BLaER1 (cell line): ENCODE measurements at regions not wholly inside any gene's neighbourhood (a gene's known extent, or its start where the extent isn't known, plus 50 kb on each side); places are given as distances from the start of the nearest gene placed in this dataset.
"Not testable (repeated sequence)": the region's sequence is repeated elsewhere in the genome, so short reads cannot be mapped to it uniquely, and the experiment has no call there.

Source experiments
- H3K27ac ChIP-seq: shearing (Covaris generic); formaldehyde crosslinking; 2 replicates; pipeline ENCODE4 v1.8.1; 2022
- H3K27me3 ChIP-seq: shearing (Covaris generic); formaldehyde crosslinking; 2 replicates; pipeline ENCODE4 v1.8.1; 2022
- H3K36me3 ChIP-seq: shearing (Covaris generic); formaldehyde crosslinking; 2 replicates; pipeline ENCODE4 v1.8.1; 2022
- H3K4me1 ChIP-seq: shearing (Covaris generic); formaldehyde crosslinking; 2 replicates; pipeline ENCODE4 v1.8.1; 2022
- H3K4me2 ChIP-seq: shearing (Covaris generic); formaldehyde crosslinking; 2 replicates; pipeline ENCODE4 v1.8.1; 2022
- H3K4me3 ChIP-seq: shearing (Covaris generic); formaldehyde crosslinking; 2 replicates; pipeline ENCODE4 v1.8.1; 2022
- H3K9ac ChIP-seq: shearing (Covaris generic); formaldehyde crosslinking; 2 replicates; pipeline ENCODE4 v1.8.1; 2022
- H3K9me3 ChIP-seq: shearing (Covaris generic); formaldehyde crosslinking; 2 replicates; pipeline ENCODE4 v1.8.1; 2022
- H4K20me1 ChIP-seq: shearing (Covaris generic); formaldehyde crosslinking; 2 replicates; pipeline ENCODE4 v1.8.1; 2022
- Cebpa-rat ChIP-seq: shearing (Covaris generic); IDR thresholded peaks from 2 replicates; pipeline ENCODE4 v1.8.1; 2022

DNA sequence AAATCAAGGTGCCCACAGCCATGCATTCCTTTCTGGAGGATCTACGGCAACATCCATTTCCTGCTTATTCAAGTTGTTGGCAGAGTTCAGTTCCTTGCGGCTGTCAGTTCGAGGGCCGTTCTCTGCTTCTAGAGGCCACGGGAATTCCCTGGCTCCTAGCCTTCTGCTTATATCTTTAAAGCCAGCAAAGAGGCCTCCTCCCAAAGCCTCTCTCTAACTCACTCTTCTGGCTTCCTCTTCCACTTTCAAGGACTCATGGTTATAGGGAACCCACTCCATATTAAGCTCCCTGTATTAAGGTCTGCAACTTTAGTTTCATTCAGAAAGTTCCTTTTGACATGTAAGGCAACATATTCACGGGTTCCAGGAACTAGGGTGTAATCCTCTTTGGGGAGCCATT is 150.1 kb upstream of the RMP24 start:
- no peak overlapping the region for H3K4me3 ChIP-seq
- H4K20me1 ChIP-seq = no peaks in the 10 kb centered on the region
- no peak overlapping the region for H3K4me2 ChIP-seq

GRCh38 chr18:35826477-35826876 is 146.0 kb upstream of the RMP24 start:
- H3K27ac ChIP-seq = no peak overlapping the region
- no peak for TF ChIP-seq Cebpa-rat

More for the DNA sequence above, 150.1 kb upstream of the RMP24 start:
- Histone ChIP-seq H3K9ac (no peak overlapping the region), H3K27me3 (no peaks in the 10 kb centered on the region), H3K9me3 (no peaks in the 10 kb centered on the region), H3K27ac (no peak overlapping the region), H3K4me1 (no peaks in the 10 kb centered on the region), H3K36me3 (no peaks in the 10 kb centered on the region)
- TF ChIP-seq Cebpa-rat = no peak

GRCh38 chr18:35827275-35827902 is 145.1 kb upstream of the RMP24 start:
- Histone ChIP-seq H3K36me3 (no peaks in the 10 kb centered on the region), H3K4me1 (no peaks in the 10 kb centered on the region), H3K27me3 (no peaks in the 10 kb centered on the region), H4K20me1 (no peaks in the 10 kb centered on the region), H3K9ac (no peak overlapping the region), H3K27ac (no peak overlapping the region), H3K9me3 (peaks cover 22% of the 10 kb centered on the region), H3K4me3 (no peak overlapping the region), H3K4me2 (no peak overlapping the region)
- no peak for TF ChIP-seq Cebpa-rat

More at GRCh38 chr18:35826477-35826876, 146.0 kb upstream of the RMP24 start:
- Histone ChIP-seq H3K9me3 (peaks cover 13% of the 10 kb centered on the region), H3K4me1 (no peaks in the 10 kb centered on the region), H3K27me3 (no peaks in the 10 kb centered on the region), H3K4me2 (no peak overlapping the region), H3K4me3 (no peak overlapping the region), H3K9ac (no peak overlapping the region), H4K20me1 (no peaks in the 10 kb centered on the region), H3K36me3 (no peaks in the 10 kb centered on the region)

DNA sequence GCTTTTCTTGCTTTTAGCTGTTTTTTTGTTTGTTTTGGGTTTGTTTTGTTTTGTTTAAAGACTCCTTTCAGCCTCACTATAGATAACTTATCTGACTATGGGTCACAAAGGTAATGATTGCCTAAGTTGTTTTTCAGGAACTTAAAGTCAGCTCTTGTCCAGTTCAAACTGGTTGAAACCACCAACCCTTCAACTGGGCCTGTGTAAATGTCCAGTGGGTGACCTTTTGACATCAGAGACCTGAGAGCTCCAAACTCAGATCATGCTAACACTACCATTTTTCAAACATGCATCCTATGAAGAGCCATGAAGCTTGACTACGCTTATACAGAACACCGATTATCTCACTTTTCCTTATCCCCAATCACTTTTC is 144.6 kb upstream of the RMP24 start:
- no peak overlapping the region for H3K4me2 ChIP-seq
- no peak for TF ChIP-seq Cebpa-rat
- no peak overlapping the region for H3K27ac ChIP-seq
- no peaks in the 10 kb centered on the region for H3K4me1 ChIP-seq
- no peaks in the 10 kb centered on the region for H4K20me1 ChIP-seq
- no peak overlapping the region for H3K9ac ChIP-seq
- no peak overlapping the region for H3K4me3 ChIP-seq
- H3K36me3 ChIP-seq = no peaks in the 10 kb centered on the region
- H3K27me3 ChIP-seq = no peaks in the 10 kb centered on the region
- peaks cover 27% of the 10 kb centered on the region for H3K9me3 ChIP-seq

GRCh38 chr18:35828591-35828990 is 143.9 kb upstream of the RMP24 start:
- Histone ChIP-seq H4K20me1 (no peaks in the 10 kb centered on the region), H3K4me3 (no peak overlapping the region), H3K4me2 (no peak overlapping the region), H3K4me1 (no peaks in the 10 kb centered on the region), H3K9ac (no peak overlapping the region), H3K27me3 (no peaks in the 10 kb centered on the region), H3K36me3 (no peaks in the 10 kb centered on the region), H3K9me3 (peaks cover 33% of the 10 kb centered on the region), H3K27ac (no peak overlapping the region)
- no peak for TF ChIP-seq Cebpa-rat

- TF ChIP-seq Cebpa-rat = no peak
- no peaks in the 10 kb centered on the region for H3K36me3 ChIP-seq
- H3K9me3 ChIP-seq = peaks cover 29% of the 10 kb centered on the region
- H3K4me2 ChIP-seq = no peak overlapping the region
- no peaks in the 10 kb centered on the region for H4K20me1 ChIP-seq
- H3K27ac ChIP-seq = no peak overlapping the region
- no peaks in the 10 kb centered on the region for H3K27me3 ChIP-seq
- H3K4me3 ChIP-seq = no peak overlapping the region
- H3K9ac ChIP-seq = no peak overlapping the region
- no peaks in the 10 kb centered on the region for H3K4me1 ChIP-seq
These were observed 137.1 kb upstream of the RMP24 start for GRCh38 chr18:35835366-35835765.

DNA sequence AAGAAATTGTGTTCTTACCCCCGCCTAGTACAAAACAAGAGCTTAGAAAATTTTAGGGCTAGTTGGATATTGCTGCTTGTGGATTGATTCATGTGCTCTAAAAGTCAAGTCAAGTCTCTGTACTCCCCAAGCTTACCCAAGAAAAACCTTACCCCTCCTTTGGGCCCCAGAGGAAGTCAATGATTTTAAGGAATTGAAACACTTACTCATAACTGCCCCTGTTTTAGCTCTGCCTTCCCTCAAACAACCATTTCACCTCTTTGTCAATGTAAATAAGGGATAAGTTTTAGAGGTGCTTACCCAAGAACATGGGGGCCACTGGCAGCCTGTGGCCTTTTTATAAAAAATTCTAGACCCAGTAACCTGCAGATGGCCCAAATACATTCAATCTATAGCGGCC is 136.6 kb upstream of the RMP24 start:
- Histone ChIP-seq H4K20me1 (no peaks in the 10 kb centered on the region), H3K27ac (no peak overlapping the region), H3K4me2 (no peak overlapping the region), H3K4me1 (no peaks in the 10 kb centered on the region), H3K27me3 (no peaks in the 10 kb centered on the region), H3K36me3 (no peaks in the 10 kb centered on the region), H3K9ac (no peak overlapping the region), H3K9me3 (peaks cover 29% of the 10 kb centered on the region), H3K4me3 (no peak overlapping the region)
- TF ChIP-seq Cebpa-rat = no peak

GRCh38 chr18:35836932-35837331 is 135.5 kb upstream of the RMP24 start:
- Histone ChIP-seq H3K27ac (no peak overlapping the region), H4K20me1 (no peaks in the 10 kb centered on the region), H3K27me3 (no peaks in the 10 kb centered on the region; the same call in 1 of the 2 replicates), H3K4me2 (no peak overlapping the region), H3K9me3 (peaks cover 19% of the 10 kb centered on the region), H3K4me1 (no peaks in the 10 kb centered on the region), H3K36me3 (no peaks in the 10 kb centered on the region), H3K9ac (no peak overlapping the region), H3K4me3 (no peak overlapping the region)
- no peak for TF ChIP-seq Cebpa-rat

- no peak overlapping the region for H3K27ac ChIP-seq
- no peak overlapping the region for H3K4me2 ChIP-seq
- TF ChIP-seq Cebpa-rat = no peak
- H3K9me3 ChIP-seq = peaks cover 8% of the 10 kb centered on the region
- H3K27me3 ChIP-seq = no peaks in the 10 kb centered on the region; the same call in 1 of the 2 replicates
- no peak overlapping the region for H3K4me3 ChIP-seq
- no peaks in the 10 kb centered on the region for H3K36me3 ChIP-seq
- H4K20me1 ChIP-seq = no peaks in the 10 kb centered on the region
- H3K9ac ChIP-seq = no peak overlapping the region
- H3K4me1 ChIP-seq = no peaks in the 10 kb centered on the region
These were observed 134.5 kb upstream of the RMP24 start for GRCh38 chr18:35837922-35838496.

DNA sequence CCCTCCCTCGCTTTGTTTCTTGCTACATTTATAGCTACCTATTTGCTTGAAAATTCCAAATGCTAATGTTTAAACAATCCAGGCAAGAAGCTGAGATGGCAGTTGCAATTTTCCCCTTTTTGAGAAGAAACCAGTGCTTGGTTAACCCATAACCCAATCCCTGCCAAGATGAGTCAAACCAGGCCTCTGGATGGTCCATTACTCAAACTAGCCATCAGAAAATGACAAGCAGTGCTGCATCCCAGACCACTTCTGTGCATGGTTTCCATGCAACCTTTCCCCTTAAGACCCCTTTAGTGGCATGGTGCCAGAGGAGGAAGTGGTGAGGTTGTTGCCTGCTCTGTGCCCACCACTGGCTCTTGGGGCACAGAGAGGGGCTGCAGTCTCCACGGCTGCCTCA is 131.2 kb upstream of the RMP24 start:
- Histone ChIP-seq H3K27ac (no peak overlapping the region), H4K20me1 (no peaks in the 10 kb centered on the region), H3K9me3 (no peaks in the 10 kb centered on the region), H3K4me1 (no peaks in the 10 kb centered on the region), H3K4me3 (no peak overlapping the region), H3K27me3 (no peaks in the 10 kb centered on the region; the same call in 1 of the 2 replicates), H3K4me2 (no peak overlapping the region), H3K9ac (no peak overlapping the region), H3K36me3 (no peaks in the 10 kb centered on the region)
- TF ChIP-seq Cebpa-rat = no peak

GRCh38 chr18:35842536-35842935 is 129.9 kb upstream of the RMP24 start:
- no peak overlapping the region for H3K27ac ChIP-seq
- H4K20me1 ChIP-seq = no peaks in the 10 kb centered on the region
- no peak overlapping the region for H3K9ac ChIP-seq
- H3K4me1 ChIP-seq = no peaks in the 10 kb centered on the region
- H3K4me2 ChIP-seq = no peak overlapping the region
- H3K9me3 ChIP-seq = no peaks in the 10 kb centered on the region
- no peak for TF ChIP-seq Cebpa-rat
- no peaks in the 10 kb centered on the region for H3K36me3 ChIP-seq
- no peaks in the 10 kb centered on the region; the same call in 1 of the 2 replicates for H3K27me3 ChIP-seq
- no peak overlapping the region for H3K4me3 ChIP-seq

DNA sequence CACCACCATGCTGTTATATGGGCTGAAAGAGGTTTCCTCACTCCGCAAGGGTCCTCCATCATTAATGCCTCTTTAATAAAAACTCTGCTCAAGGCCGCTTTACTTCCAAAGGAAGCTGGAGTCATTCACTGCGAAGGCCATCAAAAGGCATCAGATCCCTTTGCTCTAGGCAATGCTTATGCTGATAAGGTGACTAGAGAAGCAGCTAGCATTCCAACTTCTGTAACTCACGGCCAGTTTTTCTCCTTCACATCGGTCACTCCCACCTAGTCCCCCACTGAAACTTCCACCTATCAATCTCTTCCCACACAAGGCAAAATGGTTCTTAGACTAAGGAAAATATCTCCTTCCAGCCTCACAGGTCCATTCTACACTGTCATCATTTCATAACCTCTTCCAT is 124.2 kb upstream of the RMP24 start:
- not testable (repeated sequence) for H3K4me2 ChIP-seq, H4K20me1 ChIP-seq, H3K4me1 ChIP-seq, H3K36me3 ChIP-seq, H3K27ac ChIP-seq, H3K9ac ChIP-seq, H3K9me3 ChIP-seq, H3K27me3 ChIP-seq, H3K4me3 ChIP-seq

- not testable (repeated sequence) for H3K4me2 ChIP-seq, H3K27ac ChIP-seq, H3K36me3 ChIP-seq, H3K9ac ChIP-seq, H4K20me1 ChIP-seq, H3K9me3 ChIP-seq, H3K4me3 ChIP-seq, H3K27me3 ChIP-seq, H3K4me1 ChIP-seq
These were observed 123.2 kb upstream of the RMP24 start for GRCh38 chr18:35849241-35849640.
